NCI-H510A treated with DMSO at 0.1 percent for 48 hours (cell line): ENCODE measurements at regions not wholly inside any gene's neighbourhood (a gene's known extent, or its start where the extent isn't known, plus 50 kb on each side); places are given as distances from the start of the nearest gene placed in this dataset.

Source experiments
- DNase-seq: peaks from one replicate; lab custom pipeline; 2025; lab: John Stamatoyannopoulos, UW

DNA sequence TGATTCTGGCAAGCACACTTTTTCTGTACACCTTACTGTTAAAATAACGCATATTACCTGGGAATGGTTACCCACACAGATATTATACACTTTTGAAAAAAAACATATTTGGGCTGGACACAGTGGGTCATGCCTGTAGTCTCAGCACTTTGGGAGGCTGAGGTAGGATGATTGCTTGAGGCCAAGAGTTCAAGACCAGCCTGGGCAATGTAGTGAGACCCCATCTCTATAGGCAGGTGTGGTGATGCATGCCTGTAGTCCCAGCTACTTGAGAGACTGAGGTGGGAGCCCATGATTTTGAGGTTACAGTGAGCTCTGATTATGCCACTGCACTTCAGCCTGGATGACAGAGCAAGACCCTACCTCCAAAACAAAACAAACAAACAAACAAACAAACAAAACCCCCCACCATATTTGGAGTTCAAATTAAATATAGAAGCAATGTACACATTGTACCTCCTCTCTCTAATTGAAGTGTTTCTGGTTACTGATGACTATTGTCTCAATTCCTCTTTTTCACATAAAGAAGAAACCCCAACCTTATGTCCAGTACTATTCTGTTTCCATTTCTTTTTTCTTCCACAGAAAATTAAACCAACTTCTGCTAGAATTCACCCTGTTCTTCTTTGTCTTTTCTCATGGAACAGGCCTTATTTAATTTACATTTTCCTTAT lies 152.6 kb upstream of the UMPS start:
- DNase-seq = no peak

DNA sequence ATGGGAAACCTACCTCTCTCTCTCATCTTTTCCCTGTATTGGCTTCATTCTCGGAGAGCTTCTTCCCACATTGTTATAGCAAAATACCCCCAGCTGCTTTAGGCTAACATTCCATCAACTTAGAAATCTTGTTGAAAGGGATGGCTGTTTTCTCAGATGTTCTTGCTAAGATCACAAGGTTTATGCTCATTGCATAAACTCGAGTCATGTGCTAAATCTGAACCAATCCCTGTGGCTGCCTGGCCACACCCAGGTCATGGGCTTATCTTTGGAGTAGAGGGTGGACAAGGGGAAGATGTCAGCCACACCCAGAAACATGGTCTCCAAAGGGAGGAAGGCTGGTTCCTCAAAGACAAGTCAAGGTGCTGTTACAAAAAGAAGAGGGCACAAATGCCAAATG lies 150.6 kb upstream of the UMPS start:
- no peak for DNase-seq

DNA sequence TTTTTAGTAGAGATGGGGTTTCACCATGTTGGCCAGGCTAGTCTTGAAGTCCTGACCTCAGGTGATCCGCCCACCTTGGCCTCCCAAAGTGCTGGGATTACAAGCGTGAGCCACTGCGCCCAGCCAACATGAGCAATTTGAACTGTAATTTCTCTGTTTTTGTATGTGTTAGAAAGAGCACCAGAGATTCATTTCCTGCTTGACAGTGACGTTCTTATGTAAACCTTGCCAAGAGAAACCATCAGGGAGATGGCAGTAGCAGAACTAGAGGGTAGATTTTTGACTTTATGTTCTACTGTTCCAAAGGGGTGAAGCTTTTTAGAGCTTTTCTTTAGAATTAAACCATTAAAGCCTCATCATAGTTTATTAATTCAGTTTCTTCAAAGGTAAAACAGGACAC lies 148.1 kb upstream of the UMPS start:
- DNase-seq = no peak

DNA sequence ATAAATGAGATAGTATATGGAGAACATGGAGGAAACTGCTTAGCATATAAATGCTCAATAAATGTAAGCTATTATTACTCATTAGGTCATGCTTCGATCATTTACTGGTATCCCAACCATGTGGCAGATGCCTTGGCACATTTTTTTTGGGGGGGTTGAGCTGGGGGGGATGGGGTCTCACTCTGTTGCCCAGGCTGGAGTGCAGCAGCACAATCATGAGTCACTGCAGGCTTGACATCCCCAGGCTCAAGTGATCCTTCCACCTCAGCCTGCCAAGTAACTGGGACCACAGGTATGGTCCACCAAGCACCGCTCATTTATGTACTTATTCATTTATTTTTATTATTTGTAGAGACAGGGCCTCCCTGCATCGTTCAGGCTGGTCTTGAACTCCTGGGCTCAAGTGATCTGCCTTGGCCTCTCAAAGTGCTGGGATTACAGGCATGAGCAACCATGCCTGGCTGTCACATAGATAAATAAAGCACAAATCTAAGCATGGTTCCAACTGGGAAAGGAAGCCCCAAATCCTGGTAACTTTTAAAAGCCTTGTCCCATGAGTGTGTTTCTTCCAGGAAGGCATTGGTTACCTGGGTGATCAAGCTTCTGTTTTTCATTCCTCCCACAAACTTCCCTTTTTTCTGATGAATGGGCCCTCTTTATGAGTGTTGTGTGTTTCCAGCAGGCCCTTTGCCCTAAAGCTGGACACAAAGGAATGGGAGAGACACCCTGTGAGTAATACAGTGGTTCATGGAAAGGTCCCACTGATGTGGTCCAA lies 147.4 kb upstream of the UMPS start:
- DNase-seq = no peak

DNA sequence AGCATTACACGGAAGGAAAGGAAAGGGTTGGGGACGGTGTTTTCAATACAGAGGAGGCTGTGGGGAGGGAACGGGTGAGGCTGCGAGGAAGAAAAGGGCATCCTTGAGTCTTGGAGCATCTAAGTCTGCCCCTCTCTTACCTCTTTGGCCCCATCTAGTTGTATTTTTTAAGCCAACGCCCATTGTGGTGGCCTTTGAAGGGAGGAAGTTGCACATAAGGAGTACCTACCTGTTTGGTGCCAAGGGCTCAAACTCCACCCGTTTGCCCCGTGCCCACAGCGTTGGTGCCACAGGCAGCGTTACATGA lies 146.1 kb upstream of the UMPS start:
- DNase-seq = no peak

DNA sequence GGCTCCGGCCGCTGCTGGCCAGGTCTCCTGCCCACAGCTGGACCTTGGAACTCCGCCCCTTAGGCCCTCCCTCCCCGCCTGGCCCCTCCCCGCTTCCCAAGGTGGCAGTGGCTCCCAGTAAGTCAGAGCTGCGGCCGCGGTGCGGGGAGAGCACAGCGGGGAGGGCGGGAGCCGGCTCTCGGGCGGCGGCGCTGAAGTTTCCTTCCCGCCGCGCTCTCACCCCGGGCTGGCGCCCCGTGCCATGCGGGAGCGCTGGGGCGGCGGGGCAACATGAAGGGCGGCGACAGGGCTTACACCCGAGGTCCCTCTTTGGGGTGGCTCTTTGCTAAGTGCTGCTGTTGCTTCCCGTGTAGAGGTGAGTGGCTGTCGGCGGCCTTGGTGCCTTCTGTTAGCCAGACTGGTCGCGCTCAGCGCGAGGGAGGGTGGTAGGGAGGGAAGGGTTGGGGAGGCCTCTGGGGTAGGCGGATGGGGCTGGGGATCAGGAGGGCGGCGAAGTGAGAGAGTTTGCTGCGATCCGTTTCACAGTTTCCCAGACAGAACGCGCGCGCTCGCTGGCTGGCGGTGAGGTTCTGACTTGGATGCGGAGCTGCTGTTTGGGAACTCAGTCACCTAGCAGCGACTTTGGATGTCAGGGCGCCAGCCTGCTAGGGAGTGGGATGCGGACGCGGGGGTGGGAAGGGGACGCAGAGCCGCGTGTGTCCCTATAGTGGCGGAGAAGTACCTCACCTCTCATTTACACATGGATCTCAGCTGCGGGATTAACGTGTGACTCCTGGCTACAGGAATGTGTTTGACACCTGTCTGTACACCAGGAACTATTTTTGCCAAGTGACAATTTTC lies 145.5 kb upstream of the UMPS start:
- peak; percentile 17 for DNase-seq

DNA sequence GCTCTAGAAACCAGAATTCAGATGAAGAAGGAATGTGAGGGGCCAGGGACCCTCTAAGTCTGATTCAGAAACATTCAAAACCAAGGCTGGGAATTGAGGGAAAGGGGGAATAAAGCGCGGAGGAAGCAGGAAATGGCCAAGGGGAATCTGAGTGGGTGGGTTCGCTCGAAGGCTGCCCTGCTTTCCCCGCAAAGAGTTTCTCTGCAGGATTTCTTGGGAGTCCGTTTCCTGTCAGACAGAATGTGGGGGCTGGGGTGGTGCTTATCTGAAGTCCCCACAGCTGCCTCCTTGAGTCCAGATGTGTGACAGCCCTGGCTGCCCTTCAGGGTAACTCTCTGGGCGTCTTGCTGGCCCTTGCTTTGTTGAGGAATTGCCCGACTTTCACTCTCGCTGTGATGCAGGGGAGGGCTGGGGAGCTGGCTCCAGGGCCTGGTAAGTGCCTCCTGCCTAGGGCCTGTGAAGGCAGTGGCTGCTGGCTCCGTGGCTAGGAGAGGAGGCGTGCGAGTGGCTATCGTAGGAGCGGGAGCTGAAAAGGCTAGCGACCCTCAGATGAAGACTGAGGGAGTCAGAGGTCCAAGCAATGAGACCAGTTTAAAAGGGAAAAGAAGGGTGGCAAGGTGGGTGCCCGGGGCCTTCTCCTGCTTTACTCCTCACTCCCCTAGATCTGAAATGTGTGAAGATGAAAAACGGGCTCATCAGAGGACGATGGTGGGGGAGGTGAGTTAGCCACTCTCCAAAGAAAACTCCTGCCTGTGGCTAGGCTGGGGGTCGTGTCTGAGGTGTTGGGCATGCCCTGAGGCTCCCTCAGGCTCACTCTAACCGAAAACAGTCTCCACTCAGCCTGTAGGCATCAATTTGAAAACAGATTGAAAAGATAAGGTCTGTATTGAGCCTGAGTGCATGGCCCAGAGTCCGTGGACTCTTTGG lies 143.9 kb upstream of the UMPS start:
- no peak for DNase-seq

DNA sequence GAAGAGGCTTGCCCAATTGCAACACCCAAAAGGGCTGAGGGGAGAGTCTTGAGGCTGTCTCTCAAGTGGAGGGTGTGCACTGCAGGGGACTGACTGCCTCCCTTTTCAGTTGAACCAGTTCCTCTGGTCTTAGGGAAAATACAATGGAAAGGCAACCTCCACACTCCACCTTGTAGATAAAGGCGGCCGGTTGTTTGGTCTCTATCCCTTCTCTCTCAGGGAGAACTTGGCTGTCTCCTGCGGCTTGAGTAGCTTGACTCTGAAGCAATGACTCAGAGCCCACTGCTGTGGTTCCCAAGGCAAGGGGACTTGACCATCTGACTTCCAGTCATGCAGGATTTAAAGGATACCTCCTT lies 143.2 kb upstream of the UMPS start:
- DNase-seq = no peak

DNA sequence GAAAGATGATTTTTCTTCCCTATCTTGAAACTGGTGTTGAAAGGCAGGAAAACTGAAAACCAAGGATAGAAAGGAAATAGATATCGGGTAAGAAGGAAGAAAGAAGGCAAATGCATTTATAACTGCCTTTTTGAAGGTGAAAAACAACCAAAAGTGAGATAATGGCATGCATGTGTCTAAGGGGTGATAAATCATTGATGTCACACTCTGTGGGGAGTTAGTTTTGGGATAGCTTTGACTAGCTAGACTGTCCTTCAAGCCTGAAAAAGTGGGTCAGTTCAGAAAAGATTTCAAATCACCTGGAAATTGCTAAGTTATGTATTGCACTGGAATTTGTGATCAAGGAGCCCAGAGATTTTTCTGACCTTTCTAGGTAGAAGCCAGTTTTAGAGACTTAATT lies 142.2 kb upstream of the UMPS start:
- no peak for DNase-seq

DNA sequence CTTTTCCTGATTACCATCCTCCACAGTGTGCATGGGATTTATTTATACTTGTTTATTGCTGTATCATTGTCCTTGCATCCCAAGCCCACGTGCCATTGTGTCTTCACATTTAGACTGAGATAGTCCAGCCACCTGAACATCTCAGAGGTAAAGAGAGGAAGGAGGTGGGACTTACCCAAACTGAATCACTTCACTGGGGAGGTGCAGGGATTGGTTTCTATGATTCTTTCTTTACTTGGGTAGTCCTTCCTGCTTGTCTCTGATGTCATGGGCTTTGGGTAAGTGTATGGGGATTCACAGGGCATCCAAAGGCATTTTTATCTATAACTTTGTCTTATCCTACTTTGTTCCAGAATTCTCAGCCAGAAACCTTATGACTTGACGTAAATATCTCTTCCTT lies 141.5 kb upstream of the UMPS start:
- DNase-seq = no peak

DNA sequence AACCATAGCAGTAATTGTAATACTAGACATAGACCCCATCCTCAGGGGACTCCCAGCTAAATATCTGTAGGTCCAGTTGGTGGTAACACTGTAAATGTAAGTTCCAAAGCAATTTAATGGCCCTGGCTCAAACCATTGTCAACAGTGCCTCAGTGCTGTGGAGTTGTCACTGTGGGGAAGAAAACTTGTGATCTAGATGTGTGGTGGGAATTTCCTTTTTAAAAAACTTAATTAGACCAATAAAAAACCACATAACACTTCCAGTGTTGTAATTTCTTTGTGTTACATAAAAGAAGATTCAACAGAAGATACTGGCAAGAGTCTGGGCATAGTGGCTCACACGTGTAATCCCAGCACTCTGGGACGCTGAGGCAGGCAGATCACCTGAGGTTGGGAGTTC lies 138.6 kb upstream of the UMPS start:
- no peak for DNase-seq

DNA sequence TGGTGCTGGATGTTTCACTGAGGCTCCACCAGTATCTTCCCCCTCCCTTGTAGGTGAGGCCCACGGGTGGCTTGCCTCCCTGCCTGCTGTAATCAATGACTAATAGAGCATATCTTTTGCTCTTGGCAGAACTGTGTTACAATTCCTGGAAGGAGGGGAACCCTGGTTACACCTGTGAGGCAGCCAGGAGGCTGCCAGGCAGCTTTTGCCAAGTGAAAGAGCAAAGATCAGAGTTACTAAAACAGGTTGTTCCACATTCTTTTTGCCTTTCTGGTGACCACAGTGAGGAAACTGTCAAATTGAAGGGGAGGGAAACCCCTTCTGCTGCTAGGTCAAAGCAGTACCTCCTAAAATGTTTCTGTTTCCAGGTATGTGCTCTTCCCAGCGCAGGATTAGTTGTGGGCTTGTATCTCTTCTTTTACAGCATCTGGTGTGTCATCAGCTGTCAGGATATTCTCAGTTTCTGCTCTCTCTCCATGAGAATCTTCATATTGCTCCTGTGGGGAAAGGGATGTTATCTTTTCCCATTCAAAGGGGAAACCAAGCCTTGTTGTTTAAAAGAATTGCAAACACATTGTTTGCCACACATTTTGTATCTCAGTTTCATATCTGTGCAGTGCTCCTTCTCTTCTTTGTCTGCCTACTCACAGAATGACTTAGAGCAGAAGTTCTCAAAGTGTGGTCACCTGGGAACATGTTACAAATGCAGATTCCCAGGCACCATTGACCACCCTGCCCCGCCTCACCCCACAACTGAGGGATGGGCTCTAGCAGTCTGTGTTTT lies 137.4 kb upstream of the UMPS start:
- DNase-seq = peak; percentile 4

DNA sequence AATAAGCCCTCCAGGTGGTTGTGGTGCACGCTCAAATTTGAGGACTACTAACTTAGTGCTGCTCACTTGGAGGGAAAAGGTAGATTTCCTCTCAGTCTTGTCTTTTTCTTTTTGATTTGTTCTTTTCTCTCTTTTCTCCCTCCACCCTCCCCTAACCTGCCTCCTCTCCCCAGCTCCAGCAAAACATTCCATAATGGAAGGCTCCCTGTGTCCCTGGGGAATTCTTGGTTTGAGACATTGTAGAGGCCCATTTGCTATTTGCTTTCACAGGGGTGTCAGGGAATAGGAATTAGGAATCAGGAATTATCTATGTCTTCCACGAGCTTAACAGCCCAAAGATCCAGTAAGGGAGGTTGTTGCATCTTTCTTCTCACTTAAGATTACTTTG lies 136.8 kb upstream of the UMPS start:
- DNase-seq = no peak

DNA sequence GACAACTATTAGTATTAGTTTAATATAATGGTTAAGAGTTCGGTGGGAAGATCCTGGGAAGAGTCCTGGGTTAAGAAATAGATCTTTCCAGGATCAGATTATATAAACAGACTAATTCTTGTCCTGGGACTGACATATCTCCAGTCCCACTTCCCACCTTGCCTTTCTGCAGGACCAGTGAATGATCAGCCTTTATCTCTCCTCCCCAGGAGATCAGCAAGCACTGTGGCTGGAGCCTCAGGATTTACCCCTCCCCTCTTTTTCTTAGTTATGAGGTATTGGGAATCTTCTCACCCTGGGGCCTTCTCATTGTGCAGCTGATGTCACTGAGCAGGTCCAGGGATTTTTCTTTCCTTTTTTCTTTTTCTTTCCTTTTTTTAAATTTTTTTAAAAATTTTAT lies 135.7 kb upstream of the UMPS start:
- no peak for DNase-seq

DNA sequence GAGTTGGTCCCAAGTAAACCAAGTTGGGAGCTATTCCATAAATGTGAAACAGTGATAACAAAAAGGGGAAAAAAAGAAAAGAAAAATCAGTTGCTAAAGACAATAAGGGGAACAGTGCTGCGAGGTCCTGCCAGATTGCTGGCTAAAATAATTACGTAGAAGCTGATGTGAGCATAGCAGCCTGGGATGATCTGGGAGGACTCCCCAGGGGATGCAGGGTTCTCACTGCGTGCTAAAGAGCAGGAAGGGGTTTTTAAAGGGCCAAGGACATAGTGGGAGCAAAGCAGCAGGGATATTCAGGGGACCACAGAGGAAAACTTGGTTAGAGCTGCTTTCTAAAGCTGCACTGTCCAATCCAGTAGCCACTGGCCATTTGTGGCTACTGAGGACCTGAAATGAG lies 133.0 kb upstream of the UMPS start:
- DNase-seq = no peak

DNA sequence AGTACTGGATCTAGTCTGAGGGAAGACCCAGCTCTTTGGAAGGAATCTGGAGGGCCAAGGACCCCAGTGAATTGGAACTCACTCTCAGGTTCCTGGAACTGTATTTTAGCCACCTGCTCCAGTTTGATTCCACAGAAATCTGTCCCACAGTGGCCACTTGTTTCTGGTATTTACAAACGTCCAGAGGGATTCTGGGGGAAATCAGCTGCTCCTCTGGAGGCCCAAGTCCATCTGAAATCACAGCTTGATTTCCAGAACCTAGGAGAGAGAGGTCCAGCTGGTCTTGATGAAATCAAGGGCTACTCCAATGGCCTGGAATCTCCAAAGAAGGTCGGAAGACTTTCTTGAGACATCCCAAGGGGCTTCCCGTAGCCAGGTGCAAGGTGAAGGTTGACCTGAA lies 132.3 kb upstream of the UMPS start:
- no peak for DNase-seq

DNA sequence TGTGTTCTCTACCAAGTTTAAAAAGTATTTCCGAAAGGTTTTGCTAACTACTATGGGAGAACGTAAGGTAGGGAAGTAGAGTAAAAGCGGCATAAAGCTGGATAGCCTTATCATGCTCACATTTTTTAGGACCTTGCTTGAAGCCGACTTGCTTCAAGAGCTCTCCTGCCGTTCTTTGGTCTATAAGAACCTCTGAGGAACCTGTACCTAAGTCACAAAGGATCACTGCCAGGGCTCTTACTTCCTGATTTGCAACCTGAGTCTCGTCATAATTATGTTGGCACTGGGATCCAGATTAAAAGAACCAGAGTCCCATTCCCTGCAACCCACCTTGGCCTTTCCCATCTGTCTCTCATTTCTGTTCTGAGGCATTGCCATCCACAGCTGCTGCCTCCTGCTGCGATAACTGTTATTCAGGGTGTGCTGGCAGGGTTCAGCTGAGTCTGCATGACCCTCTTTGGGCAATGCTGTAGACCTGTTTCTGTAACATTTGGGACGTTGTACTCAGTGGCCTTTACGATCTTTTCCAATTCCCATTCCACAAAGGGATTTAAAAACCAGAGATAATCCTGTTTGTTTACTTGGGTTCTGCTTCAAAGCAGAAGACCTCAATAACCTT lies 131.0 kb upstream of the UMPS start:
- no peak for DNase-seq

DNA sequence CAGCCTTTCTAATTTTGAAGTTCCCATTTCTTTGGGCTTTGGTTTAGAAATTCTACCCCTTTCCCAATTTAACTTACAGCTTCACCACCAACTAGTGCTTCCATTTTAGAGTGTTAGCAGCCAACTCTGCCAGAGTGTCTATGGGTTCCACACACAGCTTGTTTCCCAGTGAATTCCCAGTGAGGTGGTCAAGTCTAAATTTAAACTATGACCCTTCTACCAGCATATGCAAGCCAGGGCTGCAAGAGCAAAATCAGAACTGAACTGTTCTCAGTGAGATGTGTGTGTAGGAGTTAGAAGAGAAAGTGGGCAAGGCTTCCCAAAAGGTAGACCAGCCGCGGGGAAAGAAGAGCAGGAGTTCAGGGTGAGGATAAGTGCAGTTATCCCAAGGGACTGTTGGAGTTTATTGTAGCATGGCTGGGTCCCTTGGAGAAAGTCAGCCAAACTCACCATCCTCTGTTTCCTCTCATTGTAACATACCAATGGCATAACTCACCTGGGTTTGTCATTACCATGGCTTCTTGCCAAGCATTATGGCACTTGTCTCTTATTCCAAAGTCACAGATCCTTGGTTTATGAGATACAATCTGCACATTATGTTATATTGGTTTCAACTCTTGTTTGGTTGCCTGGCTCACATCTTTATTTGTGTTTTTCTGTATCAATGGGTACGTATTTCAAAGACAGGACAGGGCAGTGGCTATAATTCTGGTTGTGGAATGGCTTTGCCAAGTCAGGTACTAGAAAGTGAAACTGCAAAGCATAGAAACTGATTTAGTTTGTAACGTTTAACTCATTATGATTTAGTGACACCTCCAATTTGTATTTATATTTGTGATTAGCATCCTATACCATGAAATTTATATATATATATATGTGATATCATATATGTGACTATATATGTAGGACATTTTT lies 130.2 kb upstream of the UMPS start:
- DNase-seq = no peak

DNA sequence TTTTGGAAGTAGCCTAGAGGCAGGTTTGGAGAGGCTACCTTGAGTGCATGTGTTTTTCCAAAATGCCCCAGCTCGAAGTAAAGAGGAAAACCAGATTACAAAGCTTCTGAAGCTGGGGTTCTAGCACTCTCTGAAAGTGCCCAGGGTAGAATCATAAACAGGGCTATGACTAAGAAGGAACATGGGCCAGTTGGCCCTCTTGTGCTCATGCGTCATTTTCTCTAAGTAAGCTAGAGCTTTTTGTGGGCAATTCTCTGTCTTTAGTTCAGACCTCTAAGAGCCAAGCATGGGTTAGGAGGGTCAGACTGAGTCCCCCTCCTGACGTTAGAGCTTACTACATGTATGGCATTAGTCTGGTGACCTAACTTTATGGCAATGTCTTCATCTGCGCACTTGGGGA lies 129.5 kb upstream of the UMPS start:
- no peak for DNase-seq

DNA sequence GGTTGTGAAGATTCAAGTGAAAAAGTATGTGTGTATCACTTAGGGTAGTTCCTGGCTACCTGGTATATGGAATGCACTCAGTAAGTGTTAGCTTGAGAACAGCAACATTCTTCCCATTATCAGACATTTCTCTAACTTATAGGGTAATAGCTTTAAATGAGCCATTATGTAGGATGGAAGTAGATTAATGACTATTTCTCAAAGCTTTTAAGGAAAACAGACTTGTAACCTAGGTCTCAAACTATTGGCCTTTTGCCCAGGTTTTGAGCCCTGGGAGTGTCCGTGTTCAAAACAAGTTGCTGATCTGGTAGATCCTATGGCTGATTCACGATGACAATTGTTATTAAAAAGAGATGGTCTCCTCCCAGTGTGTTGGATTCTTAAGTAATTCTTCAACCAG lies 129.1 kb upstream of the UMPS start:
- DNase-seq = no peak
